HepG2 (cell line): ENCODE measurements at regions not wholly inside any gene's neighbourhood (a gene's known extent, or its start where the extent isn't known, plus 50 kb on each side); places are given as distances from the start of the nearest gene placed in this dataset.
A peak's percentile ranks its signal among the peaks of the same experiment; 100 is the strongest.

Experiments
- ATAC-seq: fragments of 200-7000 bp; cut with Tn5 transposase; 3 replicates; pipeline ENCODE4 v1.9.1; 2020; ENCODE audit warnings: mild to moderate bottlenecking, moderate library complexity
- BruUV-seq: library from RNA; stranded (reverse); fragments of 400-500 nt; replicated peaks from 2 replicates; lab custom pipeline; 2021; lab: Mats Ljungman, UMichigan
- CTCF ChIA-PET: fragments of 300-600 bp; formaldehyde crosslinking; extraction: SDS; loops from one replicate; lab custom pipeline; 2021; ENCODE audit warnings: low total read pairs, inconsistent platforms, low intra/inter-chr PET ratio; lab: Yijun Ruan, JAX
- POLR2A ChIA-PET: fragments of 350-600 bp; sonication (Branson Sonifier 250); formaldehyde crosslinking; loops from one replicate; lab custom pipeline; 2020; ENCODE audit warnings: antibody characterized with exemption, inconsistent platforms; lab: Yijun Ruan, JAX
- DNase-seq: peaks from one replicate; pipeline ENCODE4 v3.0.0-alpha.2; 2015; ENCODE audit warnings: low spot score
- FAIRE-seq: peaks from 3 replicates; lab custom pipeline; 2011; peaks lifted over from hg19 to GRCh38; lab: Jason Lieb, UNC
- H2AFZ ChIP-seq: one replicate; pipeline ENCODE4 v1.6.1; 2011; ENCODE audit warnings: low read length, inconsistent platforms
- H3K27ac ChIP-seq: fragments of 300-600 bp; 3 replicates; pipeline ENCODE4 v1.8.0; 2011; ENCODE audit warnings: mixed run types, mild to moderate bottlenecking, mixed read lengths, low read length, inconsistent platforms; ENCODE audit not compliant: insufficient read depth; ENCODE audit errors: extremely low read length
- H3K27me3 ChIP-seq, 2 experiments: fragments of 200-600 bp in 1 of 2; 2 replicates in 1 of 2; 3 replicates in 1 of 2; pipeline versions ENCODE4 v1.6.0 to v1.8.0; 2011; ENCODE audit warnings: low read length in 2 of 2, mild to moderate bottlenecking in 2 of 2, moderate library complexity in 2 of 2, inconsistent platforms in 1 of 2; ENCODE audit not compliant: insufficient read depth in 2 of 2, control insufficient read depth in 1 of 2
- H3K36me3 ChIP-seq, 2 experiments: fragments of 200-600 bp in 1 of 2; replicated peaks in 1 of 2; 2 replicates in 1 of 2; 3 replicates in 1 of 2; pipeline versions ENCODE4 v1.5.1 to v1.8.0; 2011; ENCODE audit warnings: low read length in 2 of 2, inconsistent platforms in 1 of 2; ENCODE audit not compliant: insufficient read depth in 2 of 2, control insufficient read depth in 1 of 2
- H3K4me1 ChIP-seq: 2 replicates; pipeline ENCODE4 v1.5.1; 2012; ENCODE audit warnings: low read length, inconsistent platforms; ENCODE audit not compliant: insufficient read depth
- H3K4me2 ChIP-seq: 2 replicates; pipeline ENCODE4 v1.6.0; 2011; ENCODE audit warnings: low read depth, low read length, inconsistent platforms
- H3K4me3 ChIP-seq, 3 experiments: fragments of 200-600 bp in 1 of 3; sonication (generic), shearing (Covaris generic) in 1 of 3; replicated peaks in 1 of 3; 2 replicates each; pipeline ENCODE4 v1.5.1; 2011 to 2016; ENCODE audit warnings: low read length in 3 of 3, inconsistent platforms in 2 of 3, low read depth in 2 of 3, mild to moderate bottlenecking in 2 of 3, control low read depth in 1 of 3, mixed read lengths in 1 of 3; ENCODE audit not compliant: insufficient read depth in 1 of 3
- H3K79me2 ChIP-seq: one replicate; pipeline ENCODE4 v1.6.1; 2011; ENCODE audit warnings: low read length, inconsistent platforms; ENCODE audit not compliant: insufficient read depth
- H3K9ac ChIP-seq: 2 replicates; pipeline ENCODE4 v1.6.0; 2011; ENCODE audit warnings: mild to moderate bottlenecking, low read depth, low read length, inconsistent platforms; ENCODE audit not compliant: insufficient read depth
- H3K9me3 ChIP-seq: 2 replicates; pipeline ENCODE4 v1.5.1; 2012; ENCODE audit warnings: mild to moderate bottlenecking, low read length
- H4K20me1 ChIP-seq: 2 replicates; pipeline ENCODE4 v1.6.0; 2011; ENCODE audit warnings: inconsistent platforms, mild to moderate bottlenecking, low read length, moderate library complexity; ENCODE audit not compliant: insufficient read depth
- CEBPB ChIP-seq: IDR thresholded peaks from 2 replicates; pipeline ENCODE4 v1.6.1; 2011; ENCODE audit warnings: low read depth, low read length, improper control_type of control experiment, borderline replicate concordance
- JUND ChIP-seq: sonication (generic); formaldehyde crosslinking; IDR thresholded peaks from 2 replicates; pipeline ENCODE4 v1.8.0; 2022; ENCODE audit warnings: mild to moderate bottlenecking, missing genetic modification reagents
- NFYC ChIP-seq: IDR thresholded peaks from 2 replicates; pipeline ENCODE4 v1.6.1; 2016; ENCODE audit warnings: missing genetic modification reagents, missing compliant biosample characterization
- PAF1 ChIP-seq: IDR thresholded peaks from 2 replicates; pipeline ENCODE4 v1.6.1; 2016; ENCODE audit warnings: missing genetic modification reagents, missing compliant biosample characterization
- TAF1 ChIP-seq: sonication (generic); formaldehyde crosslinking; IDR thresholded peaks from 2 replicates; pipeline ENCODE4 v1.4.0; 2020; ENCODE audit warnings: missing genetic modification reagents
- ZFP36L1 ChIP-seq: sonication (generic); formaldehyde crosslinking; IDR thresholded peaks from 2 replicates; pipeline ENCODE4 v1.8.0; 2022; ENCODE audit warnings: mild to moderate bottlenecking, missing genetic modification reagents, moderate library complexity
- ZNF264 ChIP-seq: sonication (generic); formaldehyde crosslinking; IDR thresholded peaks from 2 replicates; pipeline ENCODE4 v1.4.0; 2020; ENCODE audit warnings: missing genetic modification reagents
- ZNF549 ChIP-seq: sonication (generic); formaldehyde crosslinking; IDR thresholded peaks from 2 replicates; pipeline ENCODE4 v1.5.0; 2020; ENCODE audit warnings: missing genetic modification reagents
- ZNF564 ChIP-seq: sonication (generic); formaldehyde crosslinking; IDR thresholded peaks from 2 replicates; pipeline ENCODE4 v1.8.1; 2023; ENCODE audit warnings: mild to moderate bottlenecking, missing genetic modification reagents
- ZNF639 ChIP-seq: conservative IDR thresholded peaks from 2 replicates; pipeline ENCODE4 v1.6.1; 2018; ENCODE audit warnings: missing genetic modification reagents
- ZNF784 ChIP-seq: sonication (generic); formaldehyde crosslinking; IDR thresholded peaks from 2 replicates; pipeline ENCODE4 v1.5.1; 2020; ENCODE audit warnings: missing genetic modification reagents, mild to moderate bottlenecking, borderline replicate concordance
- WGBS: methylation state at CpG from one replicate; pipeline ENCODE4 v1.1.6; 2017; ENCODE audit warnings: low lambda C conversion rate; 5-methylcytosine and 5-hydroxymethylcytosine counted together
- in situ Hi-C: cut with HindIII; loops from 2 replicates; pipeline ENCODE4 v1.10.0; 2017; ENCODE audit warnings: low pct_unique_long_range_greater_than_20kb; ENCODE audit not compliant: extremely low pct_ligation_motif_present
- intact Hi-C: fragments of 100-400 bp; cut with micrococcal nuclease; formaldehyde crosslinking; loops from one replicate; pipeline ENCODE4 v1.10.0; 2022; ENCODE audit not compliant: unreplicated experiment

- TF ChIP-seq PAF1 (CRISPR knock-in tag) (no peak), CEBPB (peak; percentile 64)
Measured at GRCh38 chr9:124120272-124120671, 108.7 kb downstream of the LHX2 start (continued).

GRCh38 chr9:124121725-124122124 lies 110.2 kb downstream of the LHX2 start:
- in situ Hi-C loops, result no loop called here
- TF ChIP-seq ZNF264 (CRISPR knock-in tag), result peak; percentile 92
- no peak for TF ChIP-seq ZNF784 (CRISPR knock-in tag)
- no peak for TF ChIP-seq TAF1 (CRISPR knock-in tag)
- TF ChIP-seq JUND (CRISPR knock-in tag), result no peak
- TF ChIP-seq NFYC, result no peak
- no peak for TF ChIP-seq ZFP36L1 (CRISPR knock-in tag)
- no peak for TF ChIP-seq ZNF549
- no peak for TF ChIP-seq ZNF564 (CRISPR knock-in tag)
- no peak for TF ChIP-seq ZNF639 (CRISPR knock-in tag)

More at GRCh38 chr9:124121725-124122124, 110.2 kb downstream of the LHX2 start:
- ATAC-seq (no peak), FAIRE-seq (no peak), DNase-seq (no peak)
- Histone ChIP-seq H3K36me3 (no peaks in the 10 kb centered on the region), H3K9me3 (no peaks in the 10 kb centered on the region), H3K4me2 (no peak overlapping the region), H3K4me3 (no peak overlapping the region), H3K9ac (no peak overlapping the region), H3K4me1 (no peaks in the 10 kb centered on the region), H2AFZ (no peak overlapping the region), H3K27me3 (peaks cover 2 to 8% of the 10 kb centered on the region in 2 experiments; a peak in 3 of 5 replicates), H3K79me2 (no peaks in the 10 kb centered on the region), H3K27ac (no peak overlapping the region), H4K20me1 (no peaks in the 10 kb centered on the region)
- CTCF ChIA-PET, result interaction anchor here (1.8 kb wide), 1 partner anchor 199 kb away, joined by 4 read pairs; no protein-coding TSS in a partner anchor
- WGBS, result 50% methylated on average over 1 of the region's 1 CpG
- intact Hi-C loops, result no loop called here
- no TSS peak for BruUV-seq
- POLR2A ChIA-PET, result no interaction called here
